Stimulated activated effector memory CD8-positive, alpha-beta T cell treated with anti-CD3 and anti-CD28 coated beads, Interleukin-12 subunit alpha, Interleukin-12 subunit beta, amount 100 ng/mL, for 72 hours (primary cell): ENCODE measurements at regions not wholly inside any gene's neighbourhood (a gene's known extent, or its start where the extent isn't known, plus 50 kb on each side); places are given as distances from the start of the nearest gene placed in this dataset.

Experiments used
- ATAC-seq: fragments of 150-1000 bp; cut with Tn5 transposase; 2 replicates; pipeline ENCODE4 v1.10.0; 2021
- DNase-seq, 2 donors: peaks; one replicate each; pipeline ENCODE4 v3.0.0; 2021 to 2022; ENCODE audit warnings: low spot score in 2 of 2
- H3K27ac Mint-ChIP-seq: one replicate; pipeline ENCODE4 v1.8.0; 2022; ENCODE audit warnings: mild to moderate bottlenecking, mixed read lengths
- H3K36me3 Mint-ChIP-seq: one replicate; pipeline ENCODE4 v1.8.0; 2022; ENCODE audit warnings: mild to moderate bottlenecking, mixed read lengths
- H3K4me1 Mint-ChIP-seq: one replicate; pipeline ENCODE4 v1.8.0; 2022; ENCODE audit warnings: mixed read lengths
- H3K4me3 Mint-ChIP-seq: one replicate; pipeline ENCODE4 v1.8.0; 2022; ENCODE audit warnings: mild to moderate bottlenecking, mixed read lengths
- H3K9me3 Mint-ChIP-seq: one replicate; pipeline ENCODE4 v1.8.0; 2022; ENCODE audit warnings: mixed read lengths

GRCh38 chr14:53570411-53571387, 385.9 kb downstream of the BMP4 start:
- H3K4me3 Mint-ChIP-seq, result no peak overlapping the region
- ATAC-seq, result peak; percentile 43
- H3K27ac Mint-ChIP-seq, result no peak overlapping the region
- no peaks in the 10 kb centered on the region for H3K4me1 Mint-ChIP-seq
- DNase-seq, result no peak
- H3K36me3 Mint-ChIP-seq, result no peaks in the 10 kb centered on the region
- peaks cover 8% of the 10 kb centered on the region for H3K9me3 Mint-ChIP-seq

- Mint-ChIP-seq H3K27ac (no peak overlapping the region), H3K9me3 (peaks cover 14% of the 10 kb centered on the region), H3K36me3 (no peaks in the 10 kb centered on the region), H3K4me1 (no peaks in the 10 kb centered on the region), H3K4me3 (no peak overlapping the region)
- DNase-seq (no peak), ATAC-seq (no peak)
Observed at GRCh38 chr14:53569446-53569845, 387.2 kb downstream of the BMP4 start.

- ATAC-seq, result no peak
- Mint-ChIP-seq H3K27ac (no peak overlapping the region), H3K36me3 (no peaks in the 10 kb centered on the region), H3K4me3 (no peak overlapping the region), H3K4me1 (no peaks in the 10 kb centered on the region), H3K9me3 (peaks cover 12% of the 10 kb centered on the region)
- DNase-seq, result no peak
Observed at GRCh38 chr14:53567236-53567780, 389.3 kb downstream of the BMP4 start.

- DNase-seq (no peak), ATAC-seq (no peak)
- no peak overlapping the region for H3K4me3 Mint-ChIP-seq
- H3K4me1 Mint-ChIP-seq, result no peaks in the 10 kb centered on the region
- no peaks in the 10 kb centered on the region for H3K36me3 Mint-ChIP-seq
- H3K27ac Mint-ChIP-seq, result no peak overlapping the region
- peaks cover 19% of the 10 kb centered on the region for H3K9me3 Mint-ChIP-seq
Observed at GRCh38 chr14:53564870-53565269, 391.8 kb downstream of the BMP4 start.

DNA sequence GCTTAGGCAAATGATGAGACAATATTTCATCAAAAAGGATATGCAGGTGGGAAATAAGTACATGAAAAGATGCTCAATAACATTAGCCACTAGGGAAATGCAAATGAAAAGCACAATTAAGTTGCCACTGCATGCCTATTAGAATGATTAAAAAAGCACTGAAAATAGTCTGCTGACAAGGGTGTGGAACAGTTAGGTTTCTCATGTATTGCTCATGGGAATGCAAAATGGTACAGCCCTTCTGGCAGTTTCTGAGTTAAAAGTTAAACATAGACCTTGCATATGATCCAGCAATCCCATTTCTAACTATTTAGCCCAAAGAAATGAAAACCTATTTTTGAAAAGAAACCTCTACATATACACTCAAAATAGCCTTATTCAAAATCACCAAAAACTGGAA, 393.0 kb downstream of the BMP4 start:
- Mint-ChIP-seq H3K9me3 (peaks cover 19% of the 10 kb centered on the region), H3K27ac (no peak overlapping the region), H3K4me3 (no peak overlapping the region), H3K36me3 (no peaks in the 10 kb centered on the region), H3K4me1 (no peaks in the 10 kb centered on the region)
- ATAC-seq, result no peak
- DNase-seq, result no peak

DNA sequence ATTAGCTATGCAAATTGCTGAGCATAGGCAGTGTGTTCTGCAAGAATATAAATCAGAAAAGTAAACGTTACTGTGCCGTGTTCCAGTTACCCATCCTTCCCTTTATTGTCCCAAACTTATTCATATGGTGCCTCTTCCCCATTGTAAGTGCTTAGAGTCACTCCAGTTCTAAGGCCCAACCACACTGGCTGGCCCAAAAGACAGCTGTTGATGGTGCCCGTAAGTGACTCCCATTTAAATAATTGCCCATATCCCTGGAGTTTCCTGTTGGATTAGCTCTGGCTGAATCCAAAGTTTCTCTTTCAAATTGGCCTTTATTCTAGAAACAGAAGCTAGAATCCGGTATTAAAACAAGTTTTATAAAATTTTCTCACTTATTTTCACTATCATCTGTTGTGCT, 400.1 kb upstream of the DDHD1 start:
- Mint-ChIP-seq H3K4me3 (no peak overlapping the region), H3K9me3 (peaks cover 15% of the 10 kb centered on the region), H3K27ac (no peak overlapping the region), H3K36me3 (no peaks in the 10 kb centered on the region), H3K4me1 (no peaks in the 10 kb centered on the region)
- no peak for ATAC-seq
- no peak for DNase-seq

- Mint-ChIP-seq H3K4me3 (no peak overlapping the region), H3K27ac (no peak overlapping the region), H3K4me1 (no peaks in the 10 kb centered on the region), H3K9me3 (peaks cover 7% of the 10 kb centered on the region), H3K36me3 (no peaks in the 10 kb centered on the region)
- ATAC-seq, result no peak
- DNase-seq, result no peak
Observed at GRCh38 chr14:53551862-53552261, 398.7 kb upstream of the DDHD1 start.

- Mint-ChIP-seq H3K9me3 (peaks cover 4% of the 10 kb centered on the region), H3K27ac (no peak overlapping the region), H3K36me3 (no peaks in the 10 kb centered on the region), H3K4me1 (no peaks in the 10 kb centered on the region), H3K4me3 (no peak overlapping the region)
- DNase-seq (no peak), ATAC-seq (no peak)
Observed at GRCh38 chr14:53550776-53551175, 397.7 kb upstream of the DDHD1 start.

GRCh38 chr14:53549956-53550355, 396.8 kb upstream of the DDHD1 start:
- Mint-ChIP-seq H3K4me3 (no peak overlapping the region), H3K36me3 (no peaks in the 10 kb centered on the region), H3K9me3 (peaks cover 4% of the 10 kb centered on the region), H3K4me1 (no peaks in the 10 kb centered on the region), H3K27ac (no peak overlapping the region)
- no peak for ATAC-seq
- DNase-seq, result no peak

DNA sequence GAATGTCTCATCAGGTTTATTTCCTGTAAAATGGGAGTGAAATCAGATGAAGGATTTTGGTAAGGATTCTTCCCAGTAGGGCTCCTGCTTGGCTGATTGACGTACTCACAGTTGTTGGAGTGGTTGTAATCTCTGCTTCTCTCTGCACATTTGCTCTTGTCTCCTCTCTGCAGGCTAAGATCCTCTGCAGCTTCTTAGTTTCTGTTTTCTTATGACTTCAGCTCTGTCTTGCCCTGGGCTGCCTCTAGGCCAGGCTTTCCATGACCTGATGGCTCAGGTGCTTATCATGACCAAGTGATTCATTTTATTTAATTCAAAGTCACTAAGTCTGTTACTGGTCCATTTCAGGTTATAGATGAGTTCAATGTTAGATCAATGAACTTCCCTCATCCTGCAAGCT, 394.5 kb upstream of the DDHD1 start:
- Mint-ChIP-seq H3K9me3 (peaks cover 4% of the 10 kb centered on the region), H3K36me3 (no peaks in the 10 kb centered on the region), H3K27ac (no peak overlapping the region), H3K4me1 (no peaks in the 10 kb centered on the region), H3K4me3 (no peak overlapping the region)
- ATAC-seq (no peak), DNase-seq (no peak)

GRCh38 chr14:53545217-53545616, 392.1 kb upstream of the DDHD1 start:
- ATAC-seq, result no peak
- H3K27ac Mint-ChIP-seq, result no peak overlapping the region
- H3K4me3 Mint-ChIP-seq, result no peak overlapping the region
- peaks cover 4% of the 10 kb centered on the region for H3K9me3 Mint-ChIP-seq
- H3K36me3 Mint-ChIP-seq, result no peaks in the 10 kb centered on the region
- DNase-seq, result no peak
- no peaks in the 10 kb centered on the region for H3K4me1 Mint-ChIP-seq

DNA sequence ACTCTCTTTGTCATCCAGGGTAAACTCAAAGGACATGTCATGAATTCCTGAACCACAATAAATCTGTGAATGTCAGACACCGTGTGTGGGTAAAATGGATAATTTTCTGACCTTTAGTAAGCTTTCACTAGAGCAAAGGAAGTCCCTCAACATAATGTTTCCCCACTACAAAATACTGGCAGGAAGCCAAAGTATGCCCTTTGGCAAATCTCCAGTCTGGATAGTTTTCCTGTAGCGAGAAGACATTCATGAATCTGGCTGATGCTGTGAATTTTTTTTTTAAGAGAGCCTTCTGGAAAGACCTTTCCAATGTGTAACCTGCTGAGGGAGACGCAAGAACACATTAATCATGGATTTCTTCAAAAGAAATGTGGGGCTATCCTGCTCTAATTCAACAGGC, 389.6 kb upstream of the DDHD1 start:
- no peak overlapping the region for H3K4me3 Mint-ChIP-seq
- DNase-seq, result no peak
- H3K27ac Mint-ChIP-seq, result no peak overlapping the region
- ATAC-seq, result no peak
- no peaks in the 10 kb centered on the region for H3K9me3 Mint-ChIP-seq
- H3K4me1 Mint-ChIP-seq, result no peaks in the 10 kb centered on the region
- no peaks in the 10 kb centered on the region for H3K36me3 Mint-ChIP-seq

DNA sequence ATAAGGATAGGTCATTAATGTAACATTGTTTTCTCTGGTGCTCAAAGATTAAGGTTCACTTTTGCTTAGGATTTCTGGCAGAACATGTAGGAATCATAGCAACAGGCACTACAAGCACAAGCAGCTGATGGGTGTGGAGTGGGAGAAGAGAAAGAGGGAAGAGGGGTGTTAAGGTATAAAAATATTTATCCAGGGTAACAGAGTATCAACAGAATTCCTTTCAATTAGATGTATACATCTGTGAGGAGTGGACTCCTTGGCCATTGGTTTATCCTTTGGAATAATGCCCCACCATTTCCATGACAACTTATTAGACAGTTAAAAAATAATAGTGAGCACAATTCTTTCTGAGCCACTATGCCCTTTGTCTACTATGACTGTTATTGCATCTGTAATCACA, 388.3 kb upstream of the DDHD1 start:
- Mint-ChIP-seq H3K4me3 (no peak overlapping the region), H3K27ac (no peak overlapping the region), H3K36me3 (no peaks in the 10 kb centered on the region), H3K9me3 (no peaks in the 10 kb centered on the region), H3K4me1 (no peaks in the 10 kb centered on the region)
- ATAC-seq (no peak), DNase-seq (no peak)

DNA sequence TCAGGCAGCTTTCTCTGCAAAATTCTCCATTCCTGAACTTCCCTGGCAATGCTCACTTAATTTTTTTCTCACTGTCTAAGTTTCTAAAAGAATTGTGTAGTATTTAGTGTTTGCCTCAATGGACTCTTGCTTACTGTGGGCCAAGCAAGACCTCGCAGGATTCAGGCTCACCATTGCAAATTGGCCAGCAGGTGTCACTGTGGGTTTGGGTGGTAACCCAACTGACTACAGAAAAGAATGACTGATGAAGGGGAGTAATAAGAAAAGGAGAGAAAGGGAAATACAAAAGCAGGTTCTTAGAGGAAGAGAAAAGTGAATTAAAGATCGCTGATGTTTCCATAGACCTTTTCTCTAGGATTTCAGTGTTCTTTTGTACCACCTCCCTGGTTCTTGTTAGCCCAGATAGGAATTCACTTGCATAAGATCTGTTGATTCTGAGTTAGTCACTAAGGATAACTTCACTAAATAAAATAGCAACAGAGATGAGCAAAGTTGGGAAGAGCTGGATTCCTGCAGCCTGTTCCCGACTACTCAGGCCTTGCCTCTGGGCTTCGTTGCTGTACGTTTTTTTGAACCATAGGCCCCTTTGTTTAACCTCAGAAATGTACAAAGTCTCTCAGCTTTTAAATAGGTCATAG, 386.5 kb upstream of the DDHD1 start:
- H3K4me1 Mint-ChIP-seq, result no peaks in the 10 kb centered on the region
- no peaks in the 10 kb centered on the region for H3K36me3 Mint-ChIP-seq
- H3K9me3 Mint-ChIP-seq, result no peaks in the 10 kb centered on the region
- peak; percentile 5 to 61 for DNase-seq
- ATAC-seq, result peak; percentile 55
- H3K27ac Mint-ChIP-seq, result no peak overlapping the region
- no peak overlapping the region for H3K4me3 Mint-ChIP-seq

DNA sequence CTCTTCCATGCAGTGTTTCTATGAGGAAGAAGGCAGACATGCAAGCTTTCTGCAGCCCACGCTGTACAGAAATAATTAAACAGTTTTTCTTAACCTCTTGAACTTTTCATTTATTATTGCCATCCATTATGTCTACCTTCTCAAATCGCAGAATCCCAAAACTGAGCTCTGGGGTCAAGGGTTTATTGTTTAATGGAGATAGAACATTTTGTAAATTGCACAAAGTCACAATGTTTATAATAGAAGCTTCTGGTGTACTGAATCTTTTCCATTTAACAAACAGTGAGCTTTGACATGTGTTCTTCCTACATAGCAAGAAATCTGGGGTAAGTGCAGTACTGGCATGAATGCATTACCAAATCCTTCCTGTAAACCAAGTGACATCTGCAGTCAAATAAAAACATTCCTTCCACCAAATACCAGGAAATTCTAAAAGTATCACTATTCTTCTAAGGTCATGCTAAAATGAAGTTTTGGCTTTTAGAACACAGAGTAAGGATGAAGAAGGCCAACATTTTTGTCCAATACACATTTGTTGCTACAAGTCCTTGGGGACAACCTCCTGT, 385.3 kb upstream of the DDHD1 start:
- DNase-seq (no peak), ATAC-seq (no peak)
- no peak overlapping the region for H3K27ac Mint-ChIP-seq
- H3K9me3 Mint-ChIP-seq, result no peaks in the 10 kb centered on the region
- no peak overlapping the region for H3K4me3 Mint-ChIP-seq
- no peaks in the 10 kb centered on the region for H3K4me1 Mint-ChIP-seq
- no peaks in the 10 kb centered on the region for H3K36me3 Mint-ChIP-seq
